ENCODE measurements at regions not wholly inside any gene's neighbourhood (a gene's known extent, or its start where the extent isn't known, plus 50 kb on each side); places are given as distances from the start of the nearest gene placed in this dataset.

GRCh38 chr18:46290440-46291020 is 186.3 kb downstream of the HAUS1 start:
- no peak for ATAC-seq (ENCODE audit: low read depth)
- H3K36me3 Mint-ChIP-seq (ENCODE audit: low read depth): no peaks in the 10 kb centered on the region
- H3K27ac Mint-ChIP-seq: no peak overlapping the region
- H3K27me3 Mint-ChIP-seq: no peaks in the 10 kb centered on the region
- no peaks in the 10 kb centered on the region for H3K9me3 Mint-ChIP-seq
- H3K4me1 Mint-ChIP-seq: peaks cover 7% of the 10 kb centered on the region
- H3K4me3 Mint-ChIP-seq: no peak overlapping the region
- ChIA-PET POLR2A (no interaction called here), CTCF (interaction anchor here (1.5 kb wide), 1 partner anchor 10 kb away, joined by 5 read pairs; no protein-coding TSS in a partner anchor)
- no peak for DNase-seq
- TF ChIP-seq CTCF (IDR thresholded peaks at IDR 0.05): no peak
- intact Hi-C loops (cut with micrococcal nuclease): no loop called here

- no peaks in the 10 kb centered on the region for H3K9me3 Mint-ChIP-seq
- POLR2A ChIA-PET: no interaction called here
- H3K27me3 Mint-ChIP-seq: no peaks in the 10 kb centered on the region
- no peak overlapping the region for H3K27ac Mint-ChIP-seq
- H3K4me1 Mint-ChIP-seq: peaks cover 7% of the 10 kb centered on the region
- H3K36me3 Mint-ChIP-seq (ENCODE audit: low read depth): no peaks in the 10 kb centered on the region
- intact Hi-C loops (cut with micrococcal nuclease): no loop called here
- DNase-seq: no peak
- no peak for ATAC-seq (ENCODE audit: low read depth)
- H3K4me3 Mint-ChIP-seq: no peak overlapping the region
- CTCF ChIA-PET: no interaction called here
- no peak for TF ChIP-seq CTCF (IDR thresholded peaks at IDR 0.05)
These were observed 187.0 kb downstream of the HAUS1 start for GRCh38 chr18:46291149-46291548.

GRCh38 chr18:46293742-46294181 is 189.6 kb downstream of the HAUS1 start:
- Mint-ChIP-seq H3K9me3 (no peaks in the 10 kb centered on the region), H3K36me3 (ENCODE audit: low read depth) (no peaks in the 10 kb centered on the region), H3K4me3 (no peak overlapping the region), H3K4me1 (peaks cover 7% of the 10 kb centered on the region), H3K27me3 (no peaks in the 10 kb centered on the region), H3K27ac (no peak overlapping the region)
- intact Hi-C loops (cut with micrococcal nuclease): no loop called here
- TF ChIP-seq CTCF (IDR thresholded peaks at IDR 0.05): no peak
- ChIA-PET POLR2A (no interaction called here), CTCF (no interaction called here)
- DNase-seq: no peak
- no peak for ATAC-seq (ENCODE audit: low read depth)

- DNase-seq: no peak
- Mint-ChIP-seq H3K9me3 (no peaks in the 10 kb centered on the region), H3K36me3 (ENCODE audit: low read depth) (no peaks in the 10 kb centered on the region), H3K27ac (no peak overlapping the region), H3K27me3 (no peaks in the 10 kb centered on the region), H3K4me1 (peaks cover 7% of the 10 kb centered on the region), H3K4me3 (no peak overlapping the region)
- POLR2A ChIA-PET: no interaction called here
- ATAC-seq (ENCODE audit: low read depth): no peak
- CTCF ChIA-PET: no interaction called here
- no peak for TF ChIP-seq CTCF (IDR thresholded peaks at IDR 0.05)
- intact Hi-C loops (cut with micrococcal nuclease): no loop called here
These were observed 190.1 kb downstream of the HAUS1 start for GRCh38 chr18:46294318-46294717.

- Mint-ChIP-seq H3K27ac (no peak overlapping the region), H3K4me3 (no peak overlapping the region), H3K4me1 (peaks cover 7% of the 10 kb centered on the region), H3K27me3 (no peaks in the 10 kb centered on the region), H3K9me3 (no peaks in the 10 kb centered on the region), H3K36me3 (ENCODE audit: low read depth) (no peaks in the 10 kb centered on the region)
- DNase-seq: no peak
- no peak for ATAC-seq (ENCODE audit: low read depth)
- ChIA-PET CTCF (no interaction called here), POLR2A (no interaction called here)
- intact Hi-C loops (cut with micrococcal nuclease): no loop called here
- no peak for TF ChIP-seq CTCF (IDR thresholded peaks at IDR 0.05)
These were observed 190.6 kb downstream of the HAUS1 start for GRCh38 chr18:46294751-46295150.

Data from activated B cell treated with CpG ODN at 0.5 μM for 24 hours (primary cell).